DND-41 (cell line): ENCODE measurements at regions not wholly inside any gene's neighbourhood (a gene's known extent, or its start where the extent isn't known, plus 50 kb on each side); places are given as distances from the start of the nearest gene placed in this dataset.

Experiments used
- ATAC-seq: fragments of 200-7000 bp; cut with Tn5 transposase; 3 replicates; pipeline ENCODE4 v1.9.1; 2021; ENCODE audit warnings: low read depth; ENCODE audit not compliant: insufficient read depth
- DNase-seq: peaks from one replicate; pipeline ENCODE4 v3.0.0-alpha.2; 2020
- H2AFZ ChIP-seq: 2 replicates; pipeline ENCODE4 v1.6.0; 2012; ENCODE audit warnings: low read depth, low read length
- H3K27ac ChIP-seq: 2 replicates; pipeline ENCODE4 v1.5.1; 2012; ENCODE audit warnings: low read length, inconsistent platforms
- H3K27me3 ChIP-seq: fragments of 200-600 bp; sonication (generic); 2 replicates; pipeline ENCODE4 v1.6.0; 2012; ENCODE audit warnings: low read length, mild to moderate bottlenecking, inconsistent platforms; ENCODE audit not compliant: insufficient read depth, poor library complexity
- H3K36me3 ChIP-seq: 2 replicates; pipeline ENCODE4 v1.5.1; 2012; ENCODE audit warnings: low read length, inconsistent platforms; ENCODE audit not compliant: insufficient read depth
- H3K4me1 ChIP-seq: 2 replicates; pipeline ENCODE4 v1.5.1; 2012; ENCODE audit warnings: mild to moderate bottlenecking, low read length; ENCODE audit not compliant: insufficient read depth
- H3K4me2 ChIP-seq: 2 replicates; pipeline ENCODE4 v1.6.0; 2012; ENCODE audit warnings: mild to moderate bottlenecking, moderate library complexity, low read length, inconsistent platforms; ENCODE audit not compliant: insufficient read depth
- H3K4me3 ChIP-seq, 2 experiments: fragments of 200-600 bp in 1 of 2; shearing (Covaris generic) in 1 of 2; 2 replicates each; pipeline ENCODE4 v1.5.1; 2012 to 2016; ENCODE audit warnings: inconsistent platforms in 2 of 2, low read length in 2 of 2, mild to moderate bottlenecking in 2 of 2, low read depth in 1 of 2, moderate library complexity in 1 of 2
- H3K79me2 ChIP-seq: 2 replicates; pipeline ENCODE4 v1.6.0; 2012; ENCODE audit warnings: low read length, inconsistent platforms; ENCODE audit not compliant: insufficient read depth
- H3K9ac ChIP-seq: 2 replicates; pipeline ENCODE4 v1.6.0; 2012; ENCODE audit warnings: low read depth, mild to moderate bottlenecking, inconsistent platforms, low read length, moderate library complexity
- H3K9me3 ChIP-seq: 2 replicates; pipeline ENCODE4 v1.5.1; 2012; ENCODE audit warnings: low read length, moderate library complexity, mild to moderate bottlenecking, inconsistent platforms; ENCODE audit not compliant: insufficient read depth, severe bottlenecking
- H4K20me1 ChIP-seq: 2 replicates; pipeline ENCODE4 v1.6.0; 2012; ENCODE audit warnings: low read length; ENCODE audit not compliant: insufficient read depth
- CTCF ChIP-seq: IDR thresholded peaks from 2 replicates; pipeline ENCODE4 v1.5.1; 2012; ENCODE audit warnings: borderline replicate concordance, low read length, moderate library complexity, mild to moderate bottlenecking; ENCODE audit not compliant: poor library complexity, severe bottlenecking; ENCODE audit errors: extremely low read depth
- EZH2 ChIP-seq: IDR thresholded peaks from 3 replicates; pipeline ENCODE4 v1.6.1; 2012; ENCODE audit warnings: borderline replicate concordance, low read depth, mild to moderate bottlenecking, moderate library complexity, low read length, inconsistent platforms; ENCODE audit not compliant: severe bottlenecking

GRCh38 chr1:67919274-67920072 lies 86.2 kb upstream of the GNG12 start:
- Histone ChIP-seq H4K20me1 (no peaks in the 10 kb centered on the region), H3K27me3 (no peaks in the 10 kb centered on the region), H3K79me2 (no peaks in the 10 kb centered on the region), H3K4me2 (no peak overlapping the region), H2AFZ (no peak overlapping the region), H3K9ac (no peak overlapping the region), H3K4me3 (no peak overlapping the region), H3K36me3 (no peaks in the 10 kb centered on the region), H3K4me1 (no peaks in the 10 kb centered on the region), H3K9me3 (no peaks in the 10 kb centered on the region), H3K27ac (no peak overlapping the region)
- DNase-seq (no peak), ATAC-seq (no peak)
- TF ChIP-seq EZH2: no peak

GRCh38 chr1:67918067-67918466 lies 84.8 kb upstream of the GNG12 start:
- Histone ChIP-seq H3K27ac (no peak overlapping the region), H3K9ac (no peak overlapping the region), H3K4me3 (no peak overlapping the region), H2AFZ (no peak overlapping the region), H3K36me3 (no peaks in the 10 kb centered on the region), H3K9me3 (no peaks in the 10 kb centered on the region), H3K4me1 (no peaks in the 10 kb centered on the region), H3K79me2 (no peaks in the 10 kb centered on the region), H3K27me3 (no peaks in the 10 kb centered on the region), H4K20me1 (no peaks in the 10 kb centered on the region), H3K4me2 (no peak overlapping the region)
- TF ChIP-seq CTCF: no peak
- no peak for TF ChIP-seq EZH2
- ATAC-seq: no peak
- DNase-seq: no peak

GRCh38 chr1:67917006-67917405 lies 83.7 kb upstream of the GNG12 start:
- H3K36me3 ChIP-seq: no peaks in the 10 kb centered on the region
- DNase-seq: no peak

More at GRCh38 chr1:67917006-67917405, 83.7 kb upstream of the GNG12 start:
- H3K4me3 ChIP-seq: no peak overlapping the region
- H3K27me3 ChIP-seq: no peaks in the 10 kb centered on the region
- no peak overlapping the region for H3K4me2 ChIP-seq
- no peaks in the 10 kb centered on the region for H3K9me3 ChIP-seq
- no peak for ATAC-seq
- no peak overlapping the region for H2AFZ ChIP-seq
- no peak for TF ChIP-seq EZH2
- no peak for TF ChIP-seq CTCF
- H3K27ac ChIP-seq: no peak overlapping the region
- no peaks in the 10 kb centered on the region for H4K20me1 ChIP-seq
- H3K4me1 ChIP-seq: no peaks in the 10 kb centered on the region
- no peaks in the 10 kb centered on the region for H3K79me2 ChIP-seq
- no peak overlapping the region for H3K9ac ChIP-seq
